GM06990 (cell line): ENCODE measurements at regions not wholly inside any gene's neighbourhood (a gene's known extent, or its start where the extent isn't known, plus 50 kb on each side); places are given as distances from the start of the nearest gene placed in this dataset.

Experiments
- DNase-seq: peaks from one replicate; pipeline ENCODE4 v3.0.0-alpha.2; 2011; ENCODE audit not compliant: insufficient read length; ENCODE audit errors: extremely low read depth
- H3K27me3 ChIP-seq: replicated peaks from 2 replicates; pipeline ENCODE4 v1.6.0; 2011; ENCODE audit warnings: low read length; ENCODE audit not compliant: control insufficient read depth, insufficient read depth
- H3K36me3 ChIP-seq: 2 replicates; pipeline ENCODE4 v1.5.1; 2011; ENCODE audit warnings: low read length; ENCODE audit not compliant: control insufficient read depth, insufficient read depth
- H3K4me3 ChIP-seq: replicated peaks from 2 replicates; pipeline ENCODE4 v1.5.1; 2011; ENCODE audit warnings: low read depth, mild to moderate bottlenecking, control low read depth, low read length
- CTCF ChIP-seq: IDR thresholded peaks from 2 replicates; pipeline ENCODE4 v1.5.1; 2011; ENCODE audit warnings: low read length, control low read depth, mild to moderate bottlenecking, inconsistent platforms; ENCODE audit not compliant: insufficient read depth, poor library complexity, severe bottlenecking

DNA sequence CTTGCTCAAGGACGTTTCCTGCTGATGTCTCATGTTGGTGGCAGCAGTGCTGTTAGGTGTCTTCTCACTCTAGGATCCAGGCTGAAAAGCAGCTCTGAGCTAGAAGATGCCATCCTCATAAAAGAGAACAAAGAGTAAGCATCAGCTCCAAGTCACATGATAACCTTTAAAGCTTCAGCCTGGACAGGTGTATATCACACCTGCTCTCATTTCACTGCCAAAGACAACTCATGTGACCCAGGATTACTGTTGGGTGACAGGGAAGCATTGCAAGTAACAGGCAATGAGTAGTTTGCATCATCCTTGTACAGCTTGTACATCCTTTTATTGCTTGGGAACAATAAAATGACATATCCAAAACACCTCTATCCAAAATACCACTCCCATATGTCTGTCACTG is 423.4 kb upstream of the DPP6 start:
- Histone ChIP-seq H3K36me3 (no peaks in the 10 kb centered on the region), H3K27me3 (no peaks in the 10 kb centered on the region; the same call in 1 of the 2 replicates), H3K4me3 (no peak overlapping the region)
- no peak for TF ChIP-seq CTCF
- no peak for DNase-seq

DNA sequence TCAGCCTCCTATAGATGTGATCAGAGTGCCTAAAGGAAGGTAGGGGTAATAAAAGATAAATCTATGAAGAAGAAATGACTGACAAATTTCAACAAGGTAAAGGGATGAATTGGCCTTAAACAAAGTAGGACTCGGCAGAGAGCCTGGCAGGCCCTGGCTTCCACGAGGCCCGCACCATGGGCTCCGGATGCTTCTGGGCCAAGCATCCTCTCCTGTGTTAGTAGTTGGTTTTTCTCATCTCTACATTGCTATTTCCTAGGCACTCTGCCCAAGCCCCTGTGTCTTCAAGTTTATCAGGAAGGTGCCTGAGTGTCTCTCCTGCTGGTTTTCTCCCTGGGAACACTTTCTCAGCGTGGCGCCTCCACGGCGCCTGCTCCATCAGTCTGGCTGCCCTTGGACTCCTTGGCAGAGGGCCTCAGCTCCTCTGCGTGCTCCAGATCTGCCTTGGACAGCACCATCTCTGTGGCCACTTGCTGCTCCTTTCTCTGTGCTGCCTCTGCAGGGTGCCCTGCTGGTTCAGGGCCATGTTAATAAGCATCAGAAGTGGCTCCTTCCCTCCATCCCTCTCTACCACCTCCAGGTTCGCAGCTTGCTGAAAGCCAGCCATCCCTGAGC is 413.3 kb upstream of the DPP6 start:
- Histone ChIP-seq H3K27me3 (no peaks in the 10 kb centered on the region), H3K36me3 (no peaks in the 10 kb centered on the region), H3K4me3 (no peak overlapping the region)
- no peak for DNase-seq
- TF ChIP-seq CTCF, result no peak

GRCh38 chr7:153640586-153640985 is 411.6 kb upstream of the DPP6 start:
- DNase-seq, result no peak
- H3K36me3 ChIP-seq, result no peaks in the 10 kb centered on the region
- no peak overlapping the region for H3K4me3 ChIP-seq
- no peak for TF ChIP-seq CTCF
- no peaks in the 10 kb centered on the region for H3K27me3 ChIP-seq

- DNase-seq, result no peak
- TF ChIP-seq CTCF, result no peak
- H3K36me3 ChIP-seq, result no peaks in the 10 kb centered on the region
- H3K4me3 ChIP-seq, result no peak overlapping the region
- no peaks in the 10 kb centered on the region for H3K27me3 ChIP-seq
Observed at GRCh38 chr7:153641199-153641598, 411.0 kb upstream of the DPP6 start.

DNA sequence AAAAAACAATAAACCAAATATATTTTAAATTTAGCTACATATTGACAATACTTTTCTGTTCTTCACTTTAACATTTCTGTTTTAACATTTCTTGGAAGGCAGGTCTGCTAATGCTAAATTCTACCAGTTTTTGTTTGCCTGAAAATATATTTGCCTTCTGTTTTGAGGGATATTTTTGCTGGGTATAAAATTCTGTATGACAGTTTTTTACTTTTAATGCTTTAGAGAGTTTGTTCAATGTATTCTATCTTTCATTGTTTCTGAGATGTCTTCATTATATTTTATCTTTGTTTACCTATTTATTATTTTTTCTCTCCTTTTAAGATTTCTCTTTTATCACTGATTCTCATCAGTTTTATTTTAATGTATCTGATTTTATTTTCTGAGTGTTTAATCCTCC is 409.2 kb upstream of the DPP6 start:
- Histone ChIP-seq H3K36me3 (no peaks in the 10 kb centered on the region), H3K27me3 (no peaks in the 10 kb centered on the region), H3K4me3 (no peak overlapping the region)
- no peak for TF ChIP-seq CTCF
- DNase-seq, result no peak

DNA sequence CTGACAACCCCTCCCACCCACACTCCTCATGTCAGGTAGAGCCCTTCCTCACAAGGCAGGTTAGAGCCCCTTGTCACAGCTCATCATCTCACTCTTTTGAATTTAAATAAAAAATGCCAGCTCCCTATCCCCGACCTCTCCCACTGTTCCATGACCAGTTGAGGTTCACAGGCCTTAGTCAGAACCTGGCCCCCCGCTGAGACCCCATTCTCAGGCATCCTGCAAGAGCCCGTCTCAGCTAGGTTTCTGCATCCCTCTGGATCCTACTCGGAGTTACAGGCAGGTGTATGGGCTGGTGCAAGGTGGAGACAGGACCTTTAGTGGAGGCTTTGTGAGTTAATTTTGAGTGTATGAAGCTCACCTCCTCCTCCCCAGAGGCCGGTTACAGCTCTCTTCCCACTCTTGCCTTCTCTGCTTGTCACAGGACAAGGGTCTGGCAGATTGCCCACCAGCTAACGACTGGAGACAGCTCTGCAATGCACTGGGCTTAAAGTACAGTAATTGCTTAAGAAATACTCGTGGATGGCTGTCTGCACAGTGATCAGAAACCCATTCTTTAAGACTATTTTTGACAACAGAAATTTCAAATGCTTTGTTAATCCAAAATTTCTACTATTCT is 394.9 kb upstream of the DPP6 start:
- TF ChIP-seq CTCF, result no peak
- Histone ChIP-seq H3K36me3 (no peaks in the 10 kb centered on the region), H3K4me3 (no peak overlapping the region), H3K27me3 (no peaks in the 10 kb centered on the region)
- no peak for DNase-seq
